H1 (cell line): ENCODE measurements at regions not wholly inside any gene's neighbourhood (a gene's known extent, or its start where the extent isn't known, plus 50 kb on each side); places are given as distances from the start of the nearest gene placed in this dataset.
A peak's percentile ranks its signal among the peaks of the same experiment; 100 is the strongest.

Experiments used
- CTCF ChIA-PET: fragments of 300-600 bp; sonication (Branson Sonifier 250); formaldehyde crosslinking; loops from one replicate; lab custom pipeline; 2021; ENCODE audit not compliant: partially characterized antibody; lab: Charles Lee
- POLR2A ChIA-PET: fragments of 300-600 bp; sonication (Branson Sonifier 250); formaldehyde crosslinking; loops from one replicate; lab custom pipeline; 2021; ENCODE audit warnings: inconsistent platforms; ENCODE audit not compliant: partially characterized antibody; lab: Charles Lee
- DNase-seq, 2 experiments: peaks; one replicate each; pipeline versions ENCODE4 v3.0.0 to v3.0.0-alpha.2; 2010 to 2022; ENCODE audit warnings: low spot score in 2 of 2, low read depth in 1 of 2, mixed read lengths in 1 of 2
- FAIRE-seq: peaks from 2 replicates; lab custom pipeline; 2011; peaks lifted over from hg19 to GRCh38; lab: Jason Lieb, UNC
- H2AFZ ChIP-seq: 2 replicates; pipeline ENCODE4 v1.8.1; 2012; ENCODE audit warnings: low read length, inconsistent platforms
- H2AK5ac ChIP-seq: 2 replicates; pipeline ENCODE4 v1.6.1; 2013; ENCODE audit warnings: low read depth, low read length
- H2BK120ac ChIP-seq: replicated peaks from 2 replicates; pipeline ENCODE3; 2013; ENCODE audit warnings: low read depth, low read length, inconsistent platforms
- H2BK12ac ChIP-seq: 2 replicates; pipeline ENCODE4 v1.6.1; 2013; ENCODE audit warnings: low read depth, low read length
- H2BK15ac ChIP-seq: 2 replicates; pipeline ENCODE4 v1.6.1; 2013; ENCODE audit warnings: low read length
- H2BK20ac ChIP-seq: 2 replicates; pipeline ENCODE4 v1.6.1; 2013; ENCODE audit warnings: low read length
- H2BK5ac ChIP-seq: 2 replicates; pipeline ENCODE4 v1.6.1; 2013; ENCODE audit warnings: low read depth, low read length
- H3K14ac ChIP-seq: 2 replicates; pipeline ENCODE4 v1.6.1; 2013; ENCODE audit warnings: inconsistent platforms; ENCODE audit not compliant: insufficient read length
- H3K18ac ChIP-seq: 2 replicates; pipeline ENCODE4 v1.6.1; 2013; ENCODE audit warnings: low read length; ENCODE audit errors: extremely low read depth
- H3K23ac ChIP-seq: 2 replicates; pipeline ENCODE4 v1.6.1; 2013; ENCODE audit warnings: inconsistent platforms; ENCODE audit not compliant: insufficient read length
- H3K23me2 ChIP-seq: 2 replicates; pipeline ENCODE4 v1.6.1; 2013; ENCODE audit warnings: low read depth, low read length
- H3K27ac ChIP-seq: 2 replicates; pipeline ENCODE4 v1.6.1; 2011; ENCODE audit warnings: low read depth, low read length, inconsistent platforms
- H3K27me3 ChIP-seq, 4 experiments: replicated peaks in 1 of 4; 1 replicate in 1 of 4; 2 replicates in 3 of 4; pipeline versions ENCODE4 v1.6.1 to v1.8.1; 2011 to 2013; ENCODE audit warnings: low read length in 3 of 4, mild to moderate bottlenecking in 3 of 4, inconsistent platforms in 2 of 4, mixed read lengths in 2 of 4, moderate library complexity in 1 of 4; ENCODE audit not compliant: control insufficient read depth in 3 of 4, insufficient read depth in 3 of 4; ENCODE audit errors: extremely low read depth in 1 of 4
- H3K36me3 ChIP-seq, 4 experiments: 2 replicates each; pipeline versions ENCODE4 v1.6.1 to v1.8.1; 2011 to 2013; ENCODE audit warnings: mild to moderate bottlenecking in 4 of 4, low read length in 3 of 4, moderate library complexity in 2 of 4, control low read depth in 1 of 4, inconsistent platforms in 1 of 4; ENCODE audit not compliant: insufficient read depth in 4 of 4, control insufficient read depth in 2 of 4
- H3K4ac ChIP-seq: replicated peaks from 2 replicates; pipeline ENCODE3; 2013; ENCODE audit warnings: low read length, low read depth, mixed read lengths, inconsistent platforms; ENCODE audit not compliant: insufficient read length
- H3K4me1 ChIP-seq, 4 experiments: replicated peaks in 1 of 4; 1 replicate in 1 of 4; 2 replicates in 3 of 4; pipeline versions ENCODE4 v1.6.1 to v1.8.1; 2011 to 2013; ENCODE audit warnings: low read length in 3 of 4, inconsistent platforms in 2 of 4, mixed read lengths in 1 of 4; ENCODE audit not compliant: insufficient read depth in 4 of 4, control insufficient read depth in 3 of 4
- H3K4me2 ChIP-seq, 2 experiments: 2 replicates each; pipeline versions ENCODE4 v1.6.1 to v1.8.1; 2011 to 2013; ENCODE audit warnings: low read depth in 2 of 2, low read length in 2 of 2, control low read depth in 1 of 2, inconsistent platforms in 1 of 2, mild to moderate bottlenecking in 1 of 2; ENCODE audit not compliant: insufficient read depth in 1 of 2
- H3K4me3 ChIP-seq, 4 experiments: fragments of 200-600, 300-600 bp in 1 of 4; sonication (generic), shearing (Covaris generic), sonication (Bioruptor Twin) in 1 of 4; 2 replicates each; pipeline versions ENCODE4 v1.5.1 to v1.8.1; 2011 to 2016; ENCODE audit warnings: low read length in 4 of 4, low read depth in 3 of 4, control low read depth in 2 of 4, inconsistent platforms in 2 of 4, mild to moderate bottlenecking in 2 of 4, mixed read lengths in 1 of 4, moderate library complexity in 1 of 4; ENCODE audit not compliant: insufficient read depth in 2 of 4; ENCODE audit errors: extremely low read depth in 1 of 4
- H3K56ac ChIP-seq: replicated peaks from 2 replicates; pipeline ENCODE3; 2013; ENCODE audit warnings: low read depth, mild to moderate bottlenecking, mixed read lengths, low read length, inconsistent platforms; ENCODE audit not compliant: insufficient read length
- H3K79me1 ChIP-seq: 2 replicates; pipeline ENCODE4 v1.6.1; 2013; ENCODE audit warnings: low read depth, low read length, control low read depth
- H3K79me2 ChIP-seq, 2 experiments: 2 replicates each; pipeline versions ENCODE4 v1.6.1 to v1.8.1; 2012 to 2013; ENCODE audit warnings: low read length in 2 of 2, mild to moderate bottlenecking in 2 of 2, inconsistent platforms in 1 of 2; ENCODE audit not compliant: insufficient read depth in 2 of 2, control insufficient read depth in 1 of 2
- H3K9ac ChIP-seq, 4 experiments: replicated peaks in 1 of 4; 1 replicate in 1 of 4; 2 replicates in 3 of 4; pipeline versions ENCODE4 v1.6.1 to v1.8.1; 2011 to 2013; ENCODE audit warnings: low read depth in 3 of 4, low read length in 3 of 4, control low read depth in 2 of 4, mild to moderate bottlenecking in 2 of 4, moderate library complexity in 2 of 4, inconsistent platforms in 1 of 4; ENCODE audit errors: extremely low read depth in 1 of 4
- H3K9me3 ChIP-seq, 2 experiments: 2 replicates each; pipeline versions ENCODE4 v1.6.1 to v1.8.1; 2012 to 2013; ENCODE audit warnings: mild to moderate bottlenecking in 2 of 2, moderate library complexity in 2 of 2, control low read depth in 1 of 2, inconsistent platforms in 1 of 2, low read depth in 1 of 2, low read length in 1 of 2, mixed read lengths in 1 of 2; ENCODE audit not compliant: insufficient read depth in 2 of 2
- H4K20me1 ChIP-seq, 2 experiments: replicated peaks in 1 of 2; 2 replicates each; pipeline versions ENCODE3 to v1.8.1; 2011 to 2013; ENCODE audit warnings: inconsistent platforms in 2 of 2, low read length in 2 of 2, mild to moderate bottlenecking in 1 of 2; ENCODE audit not compliant: insufficient read depth in 2 of 2, control insufficient read depth in 1 of 2
- H4K5ac ChIP-seq: 2 replicates; pipeline ENCODE4 v1.6.1; 2013; ENCODE audit warnings: low read length, low read depth, mixed read lengths, inconsistent platforms; ENCODE audit not compliant: insufficient read length
- H4K8ac ChIP-seq: 2 replicates; pipeline ENCODE4 v1.8.0; 2013; ENCODE audit warnings: mild to moderate bottlenecking, moderate library complexity, low read length, inconsistent platforms; ENCODE audit not compliant: insufficient read depth; ENCODE audit errors: extremely low read depth
- H4K91ac ChIP-seq: replicated peaks from 2 replicates; pipeline ENCODE3; 2013; ENCODE audit warnings: low read length, mixed read lengths, inconsistent platforms; ENCODE audit not compliant: insufficient read length
- CBX5 ChIP-seq: fragments of 300-800, 300-1000 bp; sonication (generic); IDR thresholded peaks from 2 replicates; pipeline ENCODE4 v1.7.1; 2016; ENCODE audit warnings: antibody characterized with exemption, low read length, low read depth
- CHD1 ChIP-seq: IDR thresholded peaks from 2 replicates; pipeline ENCODE4 v1.6.1; 2012; ENCODE audit warnings: low read depth, low read length, improper control_type of control experiment
- CTBP2 ChIP-seq: IDR thresholded peaks from 2 replicates; pipeline ENCODE4 v1.7.0; 2011; ENCODE audit warnings: borderline replicate concordance, mild to moderate bottlenecking, moderate library complexity, mixed read lengths, low read length; ENCODE audit not compliant: insufficient read depth, insufficient read length
- EZH2 ChIP-seq: fragments of 200-600 bp; sonication (generic); IDR thresholded peaks from 2 replicates; pipeline ENCODE4 v1.7.1; 2012; ENCODE audit warnings: low read depth, mild to moderate bottlenecking, moderate library complexity, low read length, inconsistent platforms; ENCODE audit not compliant: severe bottlenecking
- KDM4A ChIP-seq: IDR thresholded peaks from one replicate; pipeline ENCODE4 v1.7.1; 2012; ENCODE audit warnings: low read depth, mild to moderate bottlenecking, moderate library complexity, low read length, inconsistent platforms; ENCODE audit not compliant: severe bottlenecking
- NANOG ChIP-seq: IDR thresholded peaks from 2 replicates; pipeline ENCODE4 v1.6.1; 2011; ENCODE audit warnings: low read length, low read depth, mild to moderate bottlenecking, inconsistent platforms; ENCODE audit not compliant: insufficient read depth, poor library complexity, severe bottlenecking
- PHF8 ChIP-seq: fragments of 200-600 bp; sonication (generic); conservative IDR thresholded peaks from 2 replicates; pipeline ENCODE4 v1.7.1; 2012; ENCODE audit warnings: low read depth, mild to moderate bottlenecking, inconsistent platforms, low read length, moderate library complexity
- RXRA ChIP-seq: IDR thresholded peaks from 2 replicates; pipeline ENCODE4 v1.6.1; 2011; ENCODE audit warnings: low read depth, mild to moderate bottlenecking, low read length, moderate library complexity; ENCODE audit not compliant: insufficient read depth
- SIX5 ChIP-seq: IDR thresholded peaks from 2 replicates; pipeline ENCODE4 v1.6.1; 2011; ENCODE audit warnings: mild to moderate bottlenecking, low read depth, low read length
- SP1 ChIP-seq: IDR thresholded peaks from 2 replicates; pipeline ENCODE4 v1.6.1; 2011; ENCODE audit warnings: low read depth, low read length
- WGBS, 2 experiments: shearing (Covaris generic) in 1 of 2; methylation state at CpG; one replicate each; pipeline versions ENCODE4 v1.1.6 to v1.1.7; 2013 to 2015; ENCODE audit warnings: low lambda C conversion rate in 2 of 2, mixed read lengths in 2 of 2, inconsistent platforms in 1 of 2, low coverage in 1 of 2, missing lambda C conversion rate in 1 of 2; ENCODE audit not compliant: insufficient replicate concordance in 2 of 2, insufficient coverage in 1 of 2, insufficient read length in 1 of 2; ENCODE audit errors: extremely low coverage in 1 of 2, missing lambda C conversion rate in 1 of 2; 5-methylcytosine and 5-hydroxymethylcytosine counted together
- TF ChIP-seq, protein P1 (sequence below): IDR thresholded peaks from 2 replicates; pipeline ENCODE4 v1.6.1; 2012; ENCODE audit warnings: inconsistent platforms
- TF ChIP-seq, protein P2 (sequence below): IDR thresholded peaks from 2 replicates; pipeline ENCODE4 v1.6.1; 2012; ENCODE audit warnings: low read length, inconsistent platforms

- H4K91ac ChIP-seq, result no peak overlapping the region
- WGBS, 2 experiments, result 91% methylated on average over 4 of the region's 4 CpGs; no CpG with 5 or more reads in 1 of the 2 experiments
- no peak overlapping the region for H3K27ac ChIP-seq
- H3K23ac ChIP-seq, result no peak overlapping the region
- no peaks in the 10 kb centered on the region for H3K79me2 ChIP-seq
- no peak overlapping the region for H4K5ac ChIP-seq
- no peak overlapping the region for H3K4ac ChIP-seq
- H3K56ac ChIP-seq, result no peak overlapping the region
- H3K27me3 ChIP-seq, result no peaks in the 10 kb centered on the region; a peak in 1 of 7 replicates
- H2AFZ ChIP-seq, result peak overlapping the region; percentile 90
- no peak overlapping the region for H2BK120ac ChIP-seq
- H3K4me1 ChIP-seq, result peaks cover 0 to 5% (median 1%) of the 10 kb centered on the region in 4 experiments; a peak in 3 of 7 replicates
- ChIA-PET CTCF (interaction anchor here (1.1 kb wide), 1 partner anchor 38 kb away, joined by 3 read pairs; no protein-coding TSS in a partner anchor), POLR2A (interaction anchor here (0.8 kb wide), 1 partner anchor 19 kb away, joined by 3 read pairs; no protein-coding TSS in a partner anchor)
- no peak overlapping the region for H2BK12ac ChIP-seq
- H2BK20ac ChIP-seq, result no peak overlapping the region
- no peaks in the 10 kb centered on the region for H3K79me1 ChIP-seq
- H2BK15ac ChIP-seq, result no peak overlapping the region
- H3K18ac ChIP-seq, result no peak overlapping the region
- no peaks in the 10 kb centered on the region; the same call in 1 of the 2 replicates for H3K23me2 ChIP-seq
- no peaks in the 10 kb centered on the region for H3K36me3 ChIP-seq
- no peaks in the 10 kb centered on the region for H3K9me3 ChIP-seq
- no peak overlapping the region for H3K9ac ChIP-seq
- H2AK5ac ChIP-seq, result no peak overlapping the region
- FAIRE-seq (no peak), DNase-seq (no peak)
- no peak overlapping the region for H3K4me3 ChIP-seq
- H4K8ac ChIP-seq, result no peak overlapping the region
- H3K4me2 ChIP-seq, result no peak overlapping the region
- no peak overlapping the region for H2BK5ac ChIP-seq
- no peak overlapping the region for H3K14ac ChIP-seq
- no peaks in the 10 kb centered on the region for H4K20me1 ChIP-seq
- TF ChIP-seq SIX5 (no peak), KDM4A (no peak), CBX5 (no peak), NANOG (no peak), PHF8 (no peak), RXRA (no peak), SP1 (no peak), EZH2 (no peak), CHD1 (no peak), CTBP2 (no peak)
- TF ChIP-seq, protein P1, sequence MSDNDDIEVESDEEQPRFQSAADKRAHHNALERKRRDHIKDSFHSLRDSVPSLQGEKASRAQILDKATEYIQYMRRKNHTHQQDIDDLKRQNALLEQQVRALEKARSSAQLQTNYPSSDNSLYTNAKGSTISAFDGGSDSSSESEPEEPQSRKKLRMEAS, result no peak
- TF ChIP-seq, protein P2, sequence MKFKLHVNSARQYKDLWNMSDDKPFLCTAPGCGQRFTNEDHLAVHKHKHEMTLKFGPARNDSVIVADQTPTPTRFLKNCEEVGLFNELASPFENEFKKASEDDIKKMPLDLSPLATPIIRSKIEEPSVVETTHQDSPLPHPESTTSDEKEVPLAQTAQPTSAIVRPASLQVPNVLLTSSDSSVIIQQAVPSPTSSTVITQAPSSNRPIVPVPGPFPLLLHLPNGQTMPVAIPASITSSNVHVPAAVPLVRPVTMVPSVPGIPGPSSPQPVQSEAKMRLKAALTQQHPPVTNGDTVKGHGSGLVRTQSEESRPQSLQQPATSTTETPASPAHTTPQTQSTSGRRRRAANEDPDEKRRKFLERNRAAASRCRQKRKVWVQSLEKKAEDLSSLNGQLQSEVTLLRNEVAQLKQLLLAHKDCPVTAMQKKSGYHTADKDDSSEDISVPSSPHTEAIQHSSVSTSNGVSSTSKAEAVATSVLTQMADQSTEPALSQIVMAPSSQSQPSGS, result no peak
Measured at GRCh38 chr14:65354715-65355114, 57.8 kb upstream of the FUT8 start.
